Neural progenitor cell (in vitro differentiated cells): ENCODE measurements at regions not wholly inside any gene's neighbourhood (a gene's known extent, or its start where the extent isn't known, plus 50 kb on each side); places are given as distances from the start of the nearest gene placed in this dataset.
"Not testable (repeated sequence)": the region's sequence is repeated elsewhere in the genome, so short reads cannot be mapped to it uniquely, and the experiment has no call there.

Experiments
- DNase-seq: peaks from one replicate; pipeline ENCODE4 v3.0.0-alpha.2; 2016; ENCODE audit warnings: low spot score
- H2AFZ ChIP-seq: fragments of 200-600 bp; sonication (generic); replicated peaks from 2 replicates; pipeline ENCODE4 v1.6.1; 2016; ENCODE audit warnings: antibody characterized with exemption
- H3F3A ChIP-seq: fragments of 200-600 bp; sonication (generic); 2 replicates; pipeline ENCODE4 v1.6.1; 2016; ENCODE audit warnings: antibody characterized with exemption, low read depth
- H3K27ac ChIP-seq: fragments of 200-600 bp; sonication (generic); 2 replicates; pipeline ENCODE4 v1.5.1; 2016; ENCODE audit warnings: mild to moderate bottlenecking
- H3K27me3 ChIP-seq: fragments of 200-600 bp; sonication (generic); 2 replicates; pipeline ENCODE4 v1.6.1; 2016; ENCODE audit warnings: mild to moderate bottlenecking, moderate library complexity
- H3K36me3 ChIP-seq: fragments of 200-600 bp; sonication (generic); 2 replicates; pipeline ENCODE4 v1.5.1; 2016
- H3K4me1 ChIP-seq: fragments of 200-600 bp; sonication (generic); 2 replicates; pipeline ENCODE4 v1.6.1; 2016; ENCODE audit warnings: mixed run types
- H3K4me2 ChIP-seq: fragments of 200-600 bp; sonication (generic); 2 replicates; pipeline ENCODE4 v1.6.1; 2016
- H3K4me3 ChIP-seq: fragments of 200-600 bp; sonication (generic); 2 replicates; pipeline ENCODE4 v1.5.1; 2016
- H3K79me2 ChIP-seq: fragments of 200-600 bp; sonication (generic); 2 replicates; pipeline ENCODE4 v1.6.1; 2016; ENCODE audit warnings: low read depth
- H3K9ac ChIP-seq: fragments of 200-600 bp; sonication (generic); 2 replicates; pipeline ENCODE4 v1.6.1; 2016
- H3K9me3 ChIP-seq: fragments of 200-600 bp; sonication (generic); 2 replicates; pipeline ENCODE4 v1.5.1; 2016; ENCODE audit warnings: low read depth
- H4K20me1 ChIP-seq: fragments of 200-600 bp; sonication (generic); 2 replicates; pipeline ENCODE4 v1.6.1; 2016; ENCODE audit warnings: low read depth
- H3K27ac Mint-ChIP-seq: 3 replicates; pipeline ENCODE4 v1.8.0; 2021; ENCODE audit warnings: mixed read lengths
- H3K27me3 Mint-ChIP-seq: 2 replicates; pipeline ENCODE4 v1.8.0; 2022; ENCODE audit warnings: low read depth, mild to moderate bottlenecking, inconsistent platforms, moderate library complexity, mixed read lengths; ENCODE audit not compliant: insufficient read depth
- H3K36me3 Mint-ChIP-seq: 3 replicates; pipeline ENCODE4 v1.8.0; 2021; ENCODE audit warnings: mixed read lengths
- H3K4me1 Mint-ChIP-seq: 3 replicates; pipeline ENCODE4 v1.8.0; 2021; ENCODE audit warnings: mixed read lengths
- H3K4me3 Mint-ChIP-seq: 3 replicates; pipeline ENCODE4 v1.8.0; 2021; ENCODE audit warnings: mild to moderate bottlenecking, moderate library complexity, mixed read lengths
- H3K9me3 Mint-ChIP-seq: 3 replicates; pipeline ENCODE4 v1.8.0; 2020; ENCODE audit warnings: mixed read lengths

GRCh38 chr7:29674626-29675025 lies 111.0 kb downstream of the PRR15 start:
- not testable (repeated sequence) for H3K9ac ChIP-seq, H4K20me1 ChIP-seq, H3K4me3 ChIP-seq, H2AFZ ChIP-seq, DNase-seq, H3K4me1 Mint-ChIP-seq, H3K4me3 Mint-ChIP-seq, H3K4me1 ChIP-seq, H3K36me3 ChIP-seq, H3K9me3 ChIP-seq, H3F3A ChIP-seq, H3K27me3 Mint-ChIP-seq, H3K4me2 ChIP-seq, H3K27me3 ChIP-seq, H3K36me3 Mint-ChIP-seq, H3K79me2 ChIP-seq, H3K27ac Mint-ChIP-seq, H3K27ac ChIP-seq
- peaks cover 10% of the 10 kb centered on the region for H3K9me3 Mint-ChIP-seq

- H2AFZ ChIP-seq, DNase-seq, H3K27ac Mint-ChIP-seq, H3K36me3 ChIP-seq, H3K27ac ChIP-seq, H3K4me3 ChIP-seq, H3K27me3 Mint-ChIP-seq, H3K4me3 Mint-ChIP-seq, H4K20me1 ChIP-seq, H3K36me3 Mint-ChIP-seq, H3K9me3 ChIP-seq, H3K4me1 ChIP-seq, H3K9ac ChIP-seq, H3F3A ChIP-seq, H3K4me2 ChIP-seq, H3K27me3 ChIP-seq: not testable (repeated sequence)
- H3K4me1 Mint-ChIP-seq, result peaks cover 11% of the 10 kb centered on the region
- H3K79me2 ChIP-seq, result peaks cover 21% of the 10 kb centered on the region
- peaks cover 10% of the 10 kb centered on the region for H3K9me3 Mint-ChIP-seq
These were observed 113.6 kb downstream of the PRR15 start for GRCh38 chr7:29677254-29677653.

GRCh38 chr7:29679963-29680362 lies 116.3 kb downstream of the PRR15 start:
- not testable (repeated sequence) for DNase-seq, H3K9me3 ChIP-seq, H3K4me1 ChIP-seq, H3F3A ChIP-seq, H2AFZ ChIP-seq, H3K4me2 ChIP-seq, H3K36me3 Mint-ChIP-seq, H3K27me3 Mint-ChIP-seq, H4K20me1 ChIP-seq, H3K27me3 ChIP-seq, H3K27ac Mint-ChIP-seq, H3K4me3 ChIP-seq, H3K27ac ChIP-seq, H3K4me3 Mint-ChIP-seq, H3K36me3 ChIP-seq, H3K9ac ChIP-seq
- H3K9me3 Mint-ChIP-seq, result peaks cover 10% of the 10 kb centered on the region
- H3K4me1 Mint-ChIP-seq, result peaks cover 14% of the 10 kb centered on the region
- peaks cover 34% of the 10 kb centered on the region for H3K79me2 ChIP-seq

- not testable (repeated sequence) for H3K27me3 ChIP-seq, H3K9me3 ChIP-seq, H3K27me3 Mint-ChIP-seq, DNase-seq, H3K4me3 Mint-ChIP-seq, H3K4me3 ChIP-seq, H4K20me1 ChIP-seq, H3K27ac Mint-ChIP-seq, H3K36me3 ChIP-seq, H3K4me1 ChIP-seq, H3K4me2 ChIP-seq, H2AFZ ChIP-seq, H3K36me3 Mint-ChIP-seq, H3K27ac ChIP-seq, H3K9ac ChIP-seq
- peaks cover 10% of the 10 kb centered on the region for H3K9me3 Mint-ChIP-seq
- peaks cover 13% of the 10 kb centered on the region for H3F3A ChIP-seq
- H3K4me1 Mint-ChIP-seq, result peaks cover 12% of the 10 kb centered on the region
- H3K79me2 ChIP-seq, result peaks cover 34% of the 10 kb centered on the region
These were observed 117.0 kb downstream of the PRR15 start for GRCh38 chr7:29680601-29681000.

- Histone ChIP-seq H3K4me2 (peak overlapping the region; percentile 80), H3K79me2 (peaks cover 30% of the 10 kb centered on the region), H3K4me3 (peak overlapping the region; percentile 79), H3K27ac (peak overlapping the region; percentile 71), H3F3A (peaks cover 17% of the 10 kb centered on the region), H2AFZ (peak overlapping the region; percentile 80), H3K9ac (peak overlapping the region; percentile 18)
- H3K36me3 Mint-ChIP-seq, H3K36me3 ChIP-seq, DNase-seq, H4K20me1 ChIP-seq, H3K4me1 ChIP-seq, H3K27me3 ChIP-seq, H3K9me3 Mint-ChIP-seq, H3K9me3 ChIP-seq, H3K27ac Mint-ChIP-seq, H3K27me3 Mint-ChIP-seq: not testable (repeated sequence)
- Mint-ChIP-seq H3K4me1 (peaks cover 15% of the 10 kb centered on the region), H3K4me3 (peak overlapping the region; percentile 90)
These were observed 120.6 kb downstream of the PRR15 start for GRCh38 chr7:29684151-29684786.
